ENCODE measurements at regions not wholly inside any gene's neighbourhood (a gene's known extent, or its start where the extent isn't known, plus 50 kb on each side); places are given as distances from the start of the nearest gene placed in this dataset.

DNA sequence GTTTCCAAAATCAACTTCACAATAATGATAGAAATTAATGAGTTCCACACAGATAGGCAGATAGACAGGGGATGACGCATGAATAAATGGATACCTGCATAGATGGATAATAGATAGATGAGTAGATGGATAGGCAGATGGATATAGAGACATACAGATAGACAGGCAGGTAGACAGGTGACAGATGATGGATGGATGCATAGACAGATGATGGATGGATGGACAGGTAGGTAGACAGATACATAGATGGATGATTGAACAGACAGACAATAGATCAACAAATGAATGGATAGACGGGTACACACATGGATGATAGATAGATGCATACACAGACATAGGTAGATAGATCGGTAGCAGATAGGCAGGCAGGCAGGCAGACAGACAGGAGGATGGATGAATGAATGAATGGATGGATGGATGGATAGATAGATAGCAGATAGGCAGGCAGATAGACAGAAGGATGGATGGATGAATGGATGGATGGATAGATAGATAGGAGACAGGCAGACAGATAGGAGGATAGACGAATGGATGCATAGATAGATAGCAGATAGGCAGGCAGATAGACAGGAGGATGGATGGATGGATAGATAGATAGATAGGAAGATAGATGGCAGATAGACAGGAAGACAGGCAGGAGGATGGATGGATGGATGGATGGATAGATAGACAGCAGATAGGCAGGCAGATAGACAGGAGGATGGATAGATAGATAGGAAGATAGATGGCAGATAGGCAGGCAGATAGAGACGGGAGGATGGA, 142.5 kb downstream of the RBFOX3 start:
- no peak for DNase-seq

DNA sequence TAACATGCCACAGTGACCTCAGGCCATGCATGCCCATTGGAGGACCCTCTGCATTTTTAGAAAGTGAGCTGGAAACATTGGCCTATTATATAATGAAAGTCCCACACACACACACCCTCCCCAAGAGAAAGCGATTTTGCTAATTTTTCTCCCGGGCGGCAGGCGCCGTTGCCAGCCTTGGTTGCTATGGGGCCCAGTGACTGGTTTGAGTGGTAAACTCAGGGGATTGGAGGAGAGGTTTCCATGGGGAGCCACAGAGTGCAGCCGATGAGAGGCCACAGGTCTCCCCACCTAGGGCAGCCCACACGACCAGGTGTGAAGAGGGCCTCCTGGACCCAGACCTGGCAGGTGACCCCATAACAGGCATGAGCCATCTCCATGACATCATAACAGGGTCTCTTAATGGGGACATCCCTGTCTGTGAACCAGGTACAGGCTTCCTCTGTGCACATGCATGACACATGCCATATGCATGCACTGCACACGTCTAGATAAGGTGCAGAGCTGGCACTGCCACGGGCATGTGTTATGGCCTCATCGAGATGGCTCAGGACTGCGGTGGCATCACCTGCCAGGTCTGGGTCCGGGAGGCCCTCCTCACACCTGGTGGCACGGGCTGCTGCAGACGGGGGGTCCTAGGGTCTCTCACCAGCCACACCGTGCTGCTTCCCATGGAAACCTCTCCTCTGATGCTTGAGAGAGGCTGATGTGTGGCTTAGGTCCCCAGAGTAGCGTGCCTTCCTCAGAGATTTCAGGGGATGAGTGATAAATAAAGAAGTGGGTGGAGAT, 144.1 kb downstream of the RBFOX3 start:
- no peak for DNase-seq

DNA sequence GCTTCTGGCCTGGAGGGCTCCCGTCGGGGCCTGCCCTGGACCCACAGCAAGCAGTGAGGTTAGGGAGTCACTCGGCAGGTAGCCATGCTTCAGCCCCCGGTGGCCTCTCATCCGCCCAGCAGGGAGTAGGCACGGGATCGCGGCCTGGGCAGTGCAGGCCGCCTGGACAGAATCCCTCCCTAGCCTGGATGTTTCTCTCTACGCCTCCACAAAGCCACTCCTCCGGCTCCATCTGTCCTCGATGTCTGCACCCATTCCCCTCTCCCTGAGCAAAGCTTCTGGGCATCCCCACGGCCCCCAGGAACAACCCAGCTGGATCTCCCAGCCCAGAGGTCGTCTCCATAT, 145.2 kb downstream of the RBFOX3 start:
- no peak for DNase-seq

DNA sequence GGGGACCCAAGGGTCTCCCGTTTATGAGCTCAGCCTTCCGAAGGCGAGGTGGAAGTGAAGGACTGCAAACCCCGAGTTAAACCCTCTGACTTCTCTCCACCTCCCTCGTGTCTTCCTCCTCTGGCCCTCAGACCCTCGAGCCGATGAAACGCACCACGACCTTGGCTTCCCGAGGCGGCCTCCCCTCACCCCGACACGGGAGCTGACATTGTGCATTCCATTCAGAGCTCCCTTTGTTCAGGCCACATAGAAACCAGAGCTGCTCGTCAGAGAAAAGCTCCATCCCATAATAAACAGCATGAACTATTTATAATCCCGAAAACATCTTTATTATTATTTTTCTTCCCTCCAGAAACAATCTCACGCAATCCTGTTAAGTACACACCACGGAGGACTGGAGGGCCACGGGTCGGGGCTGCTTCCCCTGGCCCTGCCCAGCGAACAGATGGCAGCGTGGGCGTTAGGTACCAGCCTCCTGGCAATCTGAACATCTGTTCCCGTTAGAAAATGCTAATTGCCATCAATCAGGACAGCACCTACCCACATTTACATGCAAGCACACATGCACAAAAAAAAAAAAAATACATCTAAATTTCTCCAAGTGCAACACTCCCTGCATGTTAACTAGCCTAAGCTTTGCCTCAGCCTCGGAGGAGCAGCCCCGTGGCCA, 145.7 kb downstream of the RBFOX3 start:
- DNase-seq, result no peak

DNA sequence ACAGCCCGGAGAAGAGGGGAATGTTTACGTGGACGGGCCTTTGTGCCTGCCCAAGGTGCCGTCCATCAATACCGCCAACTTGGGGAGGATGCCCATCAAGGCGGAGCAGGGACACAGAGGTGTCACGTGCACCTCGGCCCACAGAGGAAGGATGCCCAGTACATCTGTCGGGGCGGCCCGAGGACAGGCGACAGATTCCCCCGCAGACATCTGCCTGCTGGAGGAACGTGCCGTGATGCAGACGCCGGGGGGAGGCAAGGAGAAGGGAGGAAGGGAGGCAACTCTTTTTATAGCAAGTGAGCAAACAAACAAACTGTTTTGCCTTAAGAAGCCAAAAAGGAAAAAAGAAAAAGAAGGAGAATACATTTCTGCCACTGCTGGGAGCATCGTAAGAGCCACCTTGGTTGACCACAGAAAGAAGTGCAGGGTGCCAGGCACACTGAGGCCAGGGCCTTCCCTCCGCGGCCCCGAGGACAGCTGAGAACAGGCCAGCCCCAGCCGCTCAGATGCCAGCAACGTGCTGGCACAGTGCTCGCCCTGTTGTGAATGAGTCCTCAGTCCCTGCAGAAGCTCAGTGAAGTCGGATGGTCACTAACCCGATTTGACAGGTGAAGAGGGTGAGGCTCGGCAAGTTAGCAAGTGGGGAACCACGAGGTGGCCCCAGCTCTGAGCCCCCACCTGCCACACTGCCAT, 146.4 kb downstream of the RBFOX3 start:
- DNase-seq, result no peak

DNA sequence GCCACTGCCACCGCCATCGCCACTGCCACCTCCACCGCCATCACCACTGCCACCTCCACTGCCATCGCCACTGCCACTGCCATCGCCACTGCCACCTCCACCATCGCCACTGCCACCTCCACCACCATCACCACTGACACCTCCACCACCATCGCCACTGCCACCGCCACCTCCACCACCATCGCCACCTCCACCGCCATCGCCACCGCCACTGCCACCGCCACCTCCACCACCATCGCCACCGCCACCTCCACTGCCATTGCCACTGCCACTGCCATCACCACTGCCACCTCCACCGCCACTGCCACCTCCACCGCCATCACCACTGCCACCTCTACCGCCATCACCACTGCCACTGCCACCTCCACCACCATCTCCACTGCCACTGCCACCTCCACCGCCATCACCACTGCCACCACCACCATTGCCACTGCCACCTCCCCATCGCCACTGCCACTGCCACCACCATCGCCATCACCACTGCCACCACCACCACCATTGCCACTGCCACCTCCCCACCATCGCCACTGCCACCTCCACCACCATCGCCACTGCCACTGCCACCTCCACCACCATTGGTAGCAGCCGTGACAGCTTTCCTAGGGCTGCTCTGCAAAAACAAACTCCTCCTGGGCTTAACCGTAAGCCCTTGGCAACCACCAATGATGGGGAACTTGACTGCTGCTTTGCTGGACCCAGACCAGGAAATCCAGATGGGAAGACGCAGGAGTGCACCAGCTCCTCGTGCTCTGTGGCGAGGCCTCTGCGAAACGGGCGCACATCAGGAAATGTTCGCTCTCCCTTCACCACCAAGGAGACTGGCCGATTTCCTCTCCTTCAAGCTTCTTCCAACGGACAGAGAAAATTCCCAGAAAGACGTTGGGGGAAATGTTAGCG, 147.2 kb downstream of the RBFOX3 start:
- DNase-seq, result no peak

DNA sequence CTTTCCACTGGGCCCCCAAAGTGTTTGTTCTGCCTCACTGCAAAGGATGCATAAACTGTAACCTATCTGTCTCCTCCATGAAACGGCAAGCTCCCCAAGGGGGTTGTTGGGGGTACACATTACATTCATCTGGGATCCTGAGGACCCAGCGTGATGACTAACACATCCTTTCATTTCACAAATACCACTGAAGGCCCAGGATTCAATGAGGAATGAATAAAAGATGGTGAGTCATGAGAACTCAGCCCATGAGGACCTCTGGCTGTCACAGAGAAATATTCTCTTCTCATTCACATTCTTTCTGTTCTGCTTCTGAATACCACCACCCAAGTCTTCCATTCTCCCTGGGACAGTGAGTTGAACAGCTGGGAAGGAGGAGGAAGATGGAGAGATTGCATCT, 149.8 kb downstream of the RBFOX3 start:
- DNase-seq, result no peak

DNA sequence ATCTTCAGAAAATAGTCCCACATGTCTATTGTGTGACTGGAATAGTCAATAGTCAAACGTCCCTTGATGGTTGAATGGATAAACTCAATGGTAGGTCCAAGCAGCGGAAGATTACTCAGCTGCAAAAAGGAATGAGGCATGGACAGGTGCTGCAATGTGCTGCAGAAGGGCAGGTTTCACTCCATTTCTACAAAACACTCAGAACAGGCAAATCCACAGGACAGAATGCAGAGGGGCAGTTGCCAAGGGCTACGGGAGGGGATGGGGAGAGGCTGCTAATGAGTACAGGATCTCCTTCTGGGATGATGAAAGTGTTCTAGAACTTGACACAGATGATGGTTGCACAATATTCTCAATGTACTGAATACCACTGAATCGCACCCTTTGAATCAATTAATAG, 151.0 kb downstream of the RBFOX3 start:
- no peak for DNase-seq

DNA sequence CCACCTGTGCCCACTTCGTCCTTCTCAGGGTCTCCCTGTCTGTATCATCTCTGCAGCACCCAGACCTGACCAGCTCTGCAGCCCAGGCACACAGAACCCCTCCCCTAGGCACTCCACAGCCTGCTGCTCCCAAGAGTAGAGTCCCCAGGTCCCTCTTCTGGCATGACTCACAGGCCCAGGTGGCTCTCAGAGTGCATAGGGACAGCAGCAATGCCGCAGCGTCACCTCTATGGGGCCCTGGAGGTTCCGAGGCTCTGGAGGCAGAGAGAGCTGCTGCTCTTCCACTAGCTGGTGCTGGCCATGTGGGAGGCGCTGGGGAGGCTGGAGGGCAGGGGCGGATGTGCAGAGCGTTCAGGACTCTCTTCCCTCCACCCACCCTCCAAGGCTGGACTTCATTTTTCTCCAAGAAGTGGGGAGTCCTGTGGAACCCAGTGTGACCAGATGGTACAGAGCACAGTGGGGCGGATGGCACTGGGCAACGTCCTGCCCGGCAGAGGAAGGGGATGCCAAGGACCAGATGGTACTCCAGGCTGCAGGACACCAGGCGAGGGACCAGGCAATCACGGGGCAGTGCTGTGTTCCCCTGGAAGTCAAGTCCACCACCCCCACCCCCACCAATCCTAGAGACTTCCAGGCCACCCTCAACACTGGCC, 151.7 kb downstream of the RBFOX3 start:
- no peak for DNase-seq

DNA sequence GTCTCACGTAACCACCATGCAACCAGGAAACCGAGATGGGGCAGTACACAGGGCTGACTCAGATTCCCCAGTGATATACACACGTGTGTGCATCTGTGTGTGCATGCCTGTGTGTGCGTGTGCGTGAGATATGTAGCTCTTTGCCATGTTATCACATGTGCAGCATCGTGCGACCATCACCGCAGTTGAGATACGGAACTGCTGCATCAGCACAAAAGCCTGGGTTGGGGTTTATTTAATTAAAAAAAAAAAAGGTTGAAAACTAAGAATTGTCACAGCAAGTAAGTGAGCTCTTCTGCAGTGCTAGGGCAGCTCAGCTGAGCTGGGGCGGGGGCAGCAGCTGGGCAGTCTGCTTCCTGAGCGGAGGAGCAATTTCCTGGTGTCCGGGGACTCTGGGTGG, 152.5 kb downstream of the RBFOX3 start:
- no peak for DNase-seq

DNA sequence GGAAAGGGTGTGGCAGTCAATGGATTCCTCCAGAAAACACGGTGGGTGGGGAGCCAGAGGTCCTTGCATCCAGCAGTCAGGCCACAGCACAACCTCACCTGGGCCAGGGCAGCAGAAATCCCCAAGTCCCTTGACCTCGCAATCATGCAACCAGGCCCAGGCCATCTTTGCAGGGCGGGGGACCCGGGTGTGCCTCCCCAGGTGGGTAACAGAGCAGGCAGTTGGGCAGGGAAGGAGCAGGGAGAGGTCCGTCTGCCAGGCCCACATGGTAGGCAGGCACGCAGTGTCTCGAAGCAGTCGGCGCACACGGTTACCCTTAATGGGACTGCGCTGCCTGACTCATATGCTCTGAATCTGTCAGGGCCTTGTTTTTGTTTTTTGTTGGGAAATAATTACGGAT, 153.0 kb downstream of the RBFOX3 start:
- DNase-seq, result no peak

DNA sequence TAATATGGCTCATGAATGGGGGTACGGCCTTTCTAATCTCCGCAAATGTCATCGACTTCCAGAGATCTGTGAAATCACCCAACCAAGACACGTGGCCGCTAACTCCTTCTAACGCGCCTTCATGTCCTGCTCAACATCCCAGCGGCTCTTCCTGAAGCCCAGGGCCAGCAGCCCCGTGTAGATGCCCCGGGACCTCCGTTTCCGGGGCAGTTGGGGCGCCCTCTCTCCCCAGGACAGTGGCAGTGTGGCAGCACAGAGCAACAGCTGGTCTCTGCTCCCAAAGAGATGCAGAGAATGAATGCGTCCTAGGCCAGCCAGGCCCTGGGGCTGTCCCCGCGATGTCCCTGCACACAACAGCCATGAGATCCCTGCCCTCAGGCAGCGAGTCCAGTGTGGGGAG, 153.5 kb downstream of the RBFOX3 start:
- DNase-seq, result no peak

DNA sequence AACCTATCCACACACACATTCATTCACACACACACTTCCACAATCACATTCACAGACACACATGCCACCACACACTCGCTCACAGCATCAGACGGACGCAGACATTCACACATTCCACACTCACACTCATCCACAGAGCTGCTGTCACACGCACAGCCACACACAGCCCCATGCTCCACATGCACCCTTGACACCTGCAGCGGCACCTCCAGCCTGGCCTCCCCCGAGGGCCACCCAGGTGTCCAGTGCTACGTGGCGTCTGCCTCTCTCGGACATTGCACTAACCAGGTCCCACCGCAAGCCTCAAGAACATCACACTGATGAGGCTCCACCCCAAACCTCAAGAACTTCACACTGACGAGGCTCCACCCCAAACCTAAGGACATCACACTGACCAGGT, 155.2 kb downstream of the RBFOX3 start:
- DNase-seq, result no peak

DNA sequence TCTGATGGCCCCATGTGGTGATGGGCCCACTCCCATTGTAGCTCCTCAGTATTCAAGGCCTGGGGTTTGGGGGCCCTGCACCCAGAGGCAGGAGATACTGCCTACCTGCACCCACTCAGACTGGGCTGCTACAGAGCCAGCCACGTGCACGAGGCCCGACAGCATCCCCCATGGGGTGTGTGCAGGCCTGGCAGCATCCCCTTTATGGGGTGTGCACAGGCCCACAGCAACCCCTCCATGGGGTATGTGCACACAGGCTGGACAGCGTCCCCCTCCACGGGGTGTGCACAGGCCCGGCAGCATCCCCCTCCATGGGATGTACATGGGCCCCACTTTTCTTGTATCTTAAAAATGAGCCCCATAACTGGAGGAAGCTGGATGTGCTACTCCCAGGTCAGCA, 156.0 kb downstream of the RBFOX3 start:
- no peak for DNase-seq

DNA sequence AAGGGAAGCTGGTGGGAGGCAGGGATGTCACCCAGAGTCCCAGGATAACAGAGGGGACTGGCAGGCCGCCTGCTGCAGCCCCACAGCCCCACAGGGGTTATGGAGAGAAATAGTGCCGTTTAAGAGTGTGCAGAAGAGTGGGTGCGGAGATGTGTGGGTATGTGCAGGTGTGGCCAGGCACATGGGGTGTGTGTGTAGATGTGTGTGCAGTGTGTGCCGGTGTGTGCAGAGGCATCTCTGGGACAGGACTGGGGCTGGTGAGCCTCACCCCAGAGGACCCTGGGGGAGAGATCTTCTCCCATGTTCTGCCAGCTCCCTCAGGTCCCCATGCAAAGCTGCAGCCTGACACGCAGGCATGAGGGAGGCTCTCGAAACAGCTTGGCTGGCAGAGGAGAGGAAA, 157.4 kb downstream of the RBFOX3 start:
- DNase-seq, result no peak

DNA sequence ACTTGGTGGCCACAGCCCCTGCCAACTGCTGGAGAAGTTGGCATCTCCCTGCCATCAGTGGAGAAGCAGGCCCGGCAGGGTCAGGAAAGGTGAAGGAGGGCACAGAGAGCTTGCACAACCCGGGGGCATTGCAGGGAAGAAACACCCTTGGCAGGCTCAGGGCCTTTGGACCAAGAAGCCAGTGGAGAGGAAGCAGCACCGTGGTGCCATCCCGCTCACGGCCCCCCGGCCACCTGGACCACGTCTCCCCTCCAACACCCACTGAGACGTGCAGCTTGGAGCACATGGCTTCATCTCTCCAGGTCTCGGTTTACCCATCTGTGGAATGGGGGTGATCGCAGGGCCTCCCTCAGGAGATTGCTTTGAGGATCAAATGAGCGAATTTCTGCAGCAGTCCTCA, 158.1 kb downstream of the RBFOX3 start:
- DNase-seq, result no peak

DNA sequence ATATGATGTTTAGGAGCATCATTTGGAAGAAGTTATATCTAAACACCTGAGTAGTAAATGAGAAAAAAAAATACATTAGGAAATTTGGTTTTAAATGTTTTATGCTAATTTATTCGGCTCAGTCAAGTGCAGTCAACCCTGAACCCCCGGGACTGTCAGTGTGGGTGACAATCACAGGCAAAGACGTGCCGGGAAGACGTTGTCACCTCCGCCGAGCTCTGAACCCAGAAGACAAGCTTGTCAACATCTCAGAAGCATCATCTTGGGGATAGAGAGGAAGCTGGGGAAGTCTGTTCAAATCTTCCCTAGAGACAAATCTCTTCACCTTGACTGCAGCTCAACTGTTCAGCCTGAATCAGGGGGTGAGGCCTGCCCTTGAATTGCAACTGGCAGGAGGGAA, 159.7 kb downstream of the RBFOX3 start:
- no peak for DNase-seq

DNA sequence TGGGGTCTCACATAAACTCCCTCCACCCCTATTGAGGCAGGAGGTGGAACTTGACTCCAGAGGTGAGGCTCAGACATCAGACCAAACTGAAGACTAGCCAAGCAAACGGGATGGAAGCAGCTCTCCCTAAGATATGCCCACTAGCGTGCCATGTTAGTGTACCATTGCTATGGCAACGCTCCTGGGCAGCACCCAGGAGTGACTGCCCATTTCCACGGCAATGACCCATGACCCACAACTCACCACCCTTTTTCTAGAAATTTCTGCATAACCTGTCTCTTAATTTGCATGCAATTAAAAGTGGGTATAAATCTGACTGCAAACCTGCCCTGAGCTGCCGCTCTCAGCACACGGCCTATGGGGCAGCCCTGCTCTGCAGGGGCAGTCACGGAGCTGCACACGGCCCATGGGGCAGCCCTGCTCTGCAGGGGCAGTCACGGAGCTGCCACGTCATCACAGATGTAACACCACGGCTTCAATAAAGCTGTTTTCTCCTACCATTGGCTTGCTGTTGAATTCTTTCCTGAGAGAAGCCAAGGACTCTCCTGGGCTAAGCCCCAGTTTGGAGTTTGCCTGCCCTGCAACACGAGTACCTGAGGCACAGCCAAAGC, 164.3 kb downstream of the RBFOX3 start:
- DNase-seq, result no peak

DNA sequence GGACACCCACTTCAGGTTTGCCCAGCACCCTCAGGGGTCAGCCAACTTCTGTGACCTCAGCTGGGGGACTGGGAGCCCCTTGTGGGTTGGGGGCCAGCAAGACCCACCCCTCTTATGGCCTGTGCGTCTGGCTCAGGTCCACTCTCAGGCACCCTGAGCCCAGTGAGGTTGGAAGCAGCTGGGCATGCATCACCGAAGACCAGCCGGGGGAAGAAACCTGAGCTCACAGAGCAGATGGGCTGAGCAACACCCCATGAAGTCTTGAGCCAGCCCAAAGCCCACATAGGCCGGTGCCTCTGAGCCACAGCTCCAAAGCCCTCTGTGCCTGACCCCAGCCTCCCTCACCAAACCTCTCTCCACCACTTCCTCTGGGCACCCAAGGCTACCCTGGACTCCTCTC, 166.7 kb downstream of the RBFOX3 start:
- DNase-seq, result no peak

DNA sequence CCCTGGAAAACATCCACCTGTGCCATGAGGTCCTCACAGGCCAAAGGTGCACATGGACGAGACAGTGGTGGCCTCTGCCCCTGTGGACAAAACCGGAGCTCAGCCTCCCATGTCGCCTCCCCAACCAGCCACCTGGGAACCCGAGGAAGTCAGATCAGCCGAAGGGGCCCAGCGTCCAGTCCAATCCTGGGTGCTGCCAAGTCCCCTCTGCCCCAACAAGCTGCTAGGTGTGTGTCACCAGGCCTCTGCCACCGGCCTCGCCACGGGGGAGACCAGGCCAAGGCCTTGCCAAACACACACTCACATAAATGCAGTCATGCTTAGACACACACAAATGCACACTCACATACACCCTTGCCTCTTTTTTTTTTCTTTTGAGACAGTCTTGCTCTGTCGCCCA, 167.8 kb downstream of the RBFOX3 start:
- DNase-seq, result no peak

DNA sequence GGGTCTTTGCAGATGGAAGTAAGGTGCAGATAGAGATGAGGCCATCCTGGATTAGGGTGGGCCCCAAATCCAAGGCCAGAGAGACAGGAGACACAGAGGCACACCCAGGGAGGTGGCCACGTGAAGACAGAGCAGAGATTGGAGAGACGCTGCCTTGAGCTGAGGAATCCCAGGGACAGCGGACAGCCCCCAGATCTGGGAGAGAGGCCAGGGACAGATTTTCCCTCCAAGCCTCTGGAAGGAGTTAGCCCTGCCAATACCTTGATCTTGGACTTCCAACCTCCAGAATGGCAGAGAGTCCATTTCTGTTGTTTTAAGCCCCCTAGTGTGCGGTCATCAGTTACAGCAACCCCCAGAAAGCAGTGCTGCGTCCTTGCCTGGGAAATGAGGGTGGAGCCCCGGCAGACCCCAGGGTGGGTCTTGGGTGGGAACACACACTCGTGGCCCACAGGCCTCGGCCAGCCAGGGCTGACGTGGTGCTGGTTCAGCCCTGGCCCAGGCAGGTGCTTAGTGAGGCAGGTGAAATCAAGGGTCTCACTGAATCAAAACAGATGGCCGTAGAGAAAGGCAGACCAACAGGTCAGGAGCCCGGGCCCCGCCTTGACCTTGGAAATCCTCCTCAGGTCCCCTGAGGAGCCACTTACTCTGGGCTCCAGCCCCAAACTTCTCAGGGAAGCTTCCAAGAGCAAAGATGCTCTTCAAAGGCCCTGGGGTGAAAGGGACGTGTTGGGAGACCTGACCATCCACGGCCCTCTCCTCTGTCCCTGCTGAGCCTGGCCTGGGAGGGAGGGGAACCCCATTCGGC, 169.3 kb downstream of the RBFOX3 start:
- no peak for DNase-seq
